COLO668 (cell line): ENCODE measurements at regions not wholly inside any gene's neighbourhood (a gene's known extent, or its start where the extent isn't known, plus 50 kb on each side); places are given as distances from the start of the nearest gene placed in this dataset.
"Not testable (repeated sequence)": the region's sequence is repeated elsewhere in the genome, so short reads cannot be mapped to it uniquely, and the experiment has no call there.

ENCODE experiments used
- DNase-seq: peaks from one replicate; lab custom pipeline; 2025; ENCODE audit not compliant: unreplicated experiment; lab: John Stamatoyannopoulos, UW

DNA sequence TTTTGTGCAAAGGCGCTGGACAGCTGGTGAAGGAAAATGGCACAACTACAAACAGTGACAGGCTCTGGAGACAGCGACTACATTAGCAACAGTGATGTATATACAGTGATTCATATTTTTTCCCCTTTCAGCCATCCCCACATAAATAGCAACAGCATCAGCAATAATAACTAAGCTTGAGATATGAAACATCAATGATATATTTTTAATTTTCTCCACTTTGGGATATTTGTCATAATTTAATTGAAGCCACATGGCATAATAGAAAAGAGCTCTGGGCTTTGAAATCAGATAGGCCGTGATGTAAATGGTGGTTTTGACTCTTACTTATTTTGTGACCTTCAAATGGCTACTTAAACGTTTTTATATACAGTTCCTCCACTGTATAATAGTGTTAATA is 764.3 kb upstream of the PRMT6 start:
- DNase-seq = no peak

DNA sequence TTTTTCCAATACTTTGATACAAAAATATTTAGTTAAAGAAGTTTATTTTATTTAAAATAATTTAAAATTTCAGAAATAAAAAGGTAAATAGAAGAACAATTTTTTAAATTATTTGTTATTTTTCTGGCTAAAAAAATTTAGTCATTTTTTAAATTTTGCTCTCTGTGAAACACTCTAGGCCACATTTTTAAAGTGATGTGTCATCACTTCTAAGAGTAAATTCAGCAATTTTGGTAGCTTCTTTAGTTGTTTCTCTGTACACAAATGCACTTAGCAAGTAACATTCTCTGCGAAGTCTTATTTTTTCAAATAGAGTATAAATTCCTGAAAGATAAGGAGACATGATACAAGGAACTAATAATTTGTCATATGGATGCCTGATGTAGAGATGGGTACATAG is 760.0 kb upstream of the PRMT6 start:
- no peak for DNase-seq

DNA sequence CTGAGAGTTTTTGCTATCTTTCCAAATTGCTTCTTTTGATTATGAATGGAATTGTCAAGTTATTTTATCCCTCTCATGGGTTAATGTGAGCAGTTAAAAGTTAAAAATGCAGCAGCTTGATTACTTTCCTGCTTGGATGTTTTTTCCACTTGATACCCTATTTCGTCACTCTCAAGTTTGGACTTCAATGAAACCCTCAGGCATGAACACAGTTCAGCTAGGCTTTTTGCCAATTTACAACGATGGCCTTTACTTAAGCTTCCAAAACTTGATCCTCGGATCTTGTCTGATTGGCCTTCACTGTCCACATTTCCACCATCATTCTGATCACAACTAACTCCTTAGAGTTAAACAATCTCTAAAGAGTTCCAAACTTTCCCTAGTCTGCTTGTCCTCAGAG is 752.4 kb upstream of the PRMT6 start:
- DNase-seq = no peak

DNA sequence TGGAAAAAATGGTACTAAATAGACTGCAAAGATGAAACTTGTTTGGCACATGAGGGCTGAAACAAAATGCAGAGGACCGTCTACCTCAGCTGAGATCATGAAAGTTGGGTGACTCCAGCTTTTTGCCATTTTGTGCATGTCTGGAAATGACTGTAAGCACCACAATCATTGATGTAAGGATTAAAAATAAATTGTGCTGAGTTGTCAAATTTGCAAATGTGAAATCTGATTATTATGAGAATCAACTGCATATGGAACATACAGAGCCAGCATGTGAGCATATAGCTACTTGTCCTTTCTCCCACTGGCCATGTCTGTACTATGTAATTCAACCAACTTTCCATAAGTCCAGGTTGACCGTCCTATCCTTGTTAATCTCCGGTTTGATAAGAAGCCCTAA is 736.9 kb upstream of the PRMT6 start:
- no peak for DNase-seq

DNA sequence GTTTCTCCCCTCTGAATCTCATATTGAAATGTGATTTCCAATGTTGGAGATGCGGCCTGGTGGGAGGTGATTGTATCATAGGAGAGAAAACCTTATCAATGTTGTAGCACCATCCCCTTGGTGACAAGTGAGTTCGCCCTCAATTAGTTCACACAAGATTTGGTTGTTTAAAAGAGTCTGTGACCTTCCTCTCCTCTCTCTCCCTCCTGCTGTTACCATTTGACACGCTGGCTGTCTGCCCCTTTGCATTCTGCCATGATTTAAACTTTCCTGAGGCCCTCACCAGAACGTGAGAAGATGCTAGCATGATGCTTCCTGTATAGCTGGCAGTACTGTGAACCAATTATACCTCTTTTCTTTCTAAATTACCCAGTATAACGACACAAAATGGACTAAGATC is 730.9 kb upstream of the PRMT6 start:
- DNase-seq = no peak

DNA sequence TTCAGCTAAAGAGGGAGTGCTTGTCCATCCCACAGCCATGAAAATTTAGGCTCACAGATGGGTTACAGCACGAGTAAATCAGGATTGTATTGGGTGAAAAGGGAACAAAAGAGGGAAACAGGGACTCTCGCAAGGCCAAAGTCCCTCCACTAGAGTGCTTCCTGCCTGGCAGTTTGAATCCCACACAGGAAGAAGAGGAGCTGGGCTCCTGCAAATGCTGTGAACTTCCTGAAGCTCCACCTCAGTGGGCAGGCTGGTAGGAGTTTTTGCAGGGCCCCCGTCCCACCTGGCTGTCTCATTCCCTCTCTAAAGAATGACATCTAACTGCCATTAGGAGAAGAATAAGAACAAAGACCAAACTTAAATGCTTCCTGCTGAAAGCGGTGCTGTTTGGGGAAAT is 712.0 kb upstream of the PRMT6 start:
- no peak for DNase-seq

DNA sequence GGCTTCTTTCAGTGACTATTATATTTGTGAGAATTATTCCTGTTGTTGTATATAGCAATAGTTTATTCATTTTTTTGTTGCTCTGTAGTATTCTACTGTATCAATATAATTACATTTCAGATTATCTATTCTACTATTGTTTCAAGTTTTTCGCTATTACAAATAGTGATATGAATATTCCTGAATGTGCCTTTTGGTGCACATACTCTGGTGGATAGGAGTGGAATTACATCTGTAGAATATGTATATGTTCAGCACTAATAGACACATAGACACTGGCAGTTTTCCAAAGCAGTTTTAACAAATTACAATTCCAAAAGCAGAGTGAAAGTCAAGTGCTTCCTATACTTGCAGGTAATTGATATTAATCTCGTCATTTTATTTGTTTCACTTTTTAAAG is 696.2 kb upstream of the PRMT6 start:
- DNase-seq = no peak

DNA sequence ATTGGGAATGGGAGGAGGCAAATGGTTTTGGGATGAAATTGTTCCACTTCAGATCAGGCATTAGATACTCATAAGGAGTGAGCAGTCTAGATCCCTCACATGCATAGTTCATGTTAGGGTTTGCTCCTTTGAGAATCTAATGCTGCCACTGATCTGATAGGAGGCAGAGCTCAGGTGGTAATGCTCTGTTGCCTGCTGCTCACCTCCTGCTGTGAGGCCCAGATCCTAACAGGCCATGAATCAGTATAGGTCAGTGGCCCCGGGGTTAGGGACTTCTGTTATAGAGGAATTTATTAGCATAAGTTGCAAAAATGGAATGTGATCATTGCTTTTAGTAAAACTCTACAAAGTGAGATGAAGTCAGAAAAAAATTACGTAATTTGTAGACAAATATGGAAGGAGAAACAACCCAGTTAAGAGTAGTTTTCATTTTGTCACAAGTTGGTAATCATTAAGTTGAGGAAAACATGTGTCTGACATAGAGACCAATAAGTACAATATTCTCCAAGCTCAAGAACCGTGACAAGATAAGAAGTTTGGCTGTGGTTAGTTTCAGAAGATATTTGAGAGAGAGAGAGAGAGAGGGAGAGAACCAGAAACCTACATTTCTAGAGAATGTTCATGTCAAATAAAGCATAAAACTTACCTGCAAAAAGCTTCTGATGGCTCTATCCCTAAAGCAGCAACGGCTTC is 689.7 kb upstream of the PRMT6 start:
- DNase-seq = no peak

DNA sequence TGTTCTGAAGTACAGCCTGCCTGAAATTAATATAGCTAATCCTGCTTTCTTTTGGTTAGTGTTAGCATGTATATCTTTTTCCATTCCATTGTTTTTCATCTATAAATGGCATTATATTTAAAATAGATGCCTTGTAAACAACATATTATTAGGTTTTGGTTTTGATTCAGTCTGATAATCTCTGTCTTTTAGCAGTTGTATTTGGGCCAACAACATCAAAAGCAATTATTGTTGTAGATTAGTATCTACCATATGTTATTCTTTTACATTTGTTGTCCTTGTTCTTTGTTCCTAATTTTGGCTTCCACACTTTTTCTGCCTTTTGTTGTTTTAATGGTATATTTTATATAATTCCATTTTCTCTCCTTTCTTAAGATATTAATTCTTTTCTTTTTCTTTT is 678.2 kb upstream of the PRMT6 start:
- no peak for DNase-seq

DNA sequence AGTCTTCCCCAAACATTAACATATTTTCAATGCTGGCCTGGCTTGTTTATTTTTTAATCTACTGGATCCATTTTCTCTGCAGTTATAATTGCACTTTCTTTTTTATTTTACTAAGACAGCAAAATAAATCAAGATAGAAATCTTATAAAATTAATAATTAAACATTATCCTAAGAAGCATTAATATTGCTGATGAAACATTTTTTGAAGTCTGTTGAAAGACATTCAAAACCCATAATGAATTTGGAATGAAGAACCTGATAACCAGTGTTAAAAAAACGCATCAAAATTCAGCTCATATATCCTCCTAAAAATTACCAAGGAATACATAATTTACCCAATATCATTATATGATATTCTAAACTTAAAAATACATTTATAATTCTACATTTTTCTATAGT is 675.7 kb upstream of the PRMT6 start:
- DNase-seq = no peak

DNA sequence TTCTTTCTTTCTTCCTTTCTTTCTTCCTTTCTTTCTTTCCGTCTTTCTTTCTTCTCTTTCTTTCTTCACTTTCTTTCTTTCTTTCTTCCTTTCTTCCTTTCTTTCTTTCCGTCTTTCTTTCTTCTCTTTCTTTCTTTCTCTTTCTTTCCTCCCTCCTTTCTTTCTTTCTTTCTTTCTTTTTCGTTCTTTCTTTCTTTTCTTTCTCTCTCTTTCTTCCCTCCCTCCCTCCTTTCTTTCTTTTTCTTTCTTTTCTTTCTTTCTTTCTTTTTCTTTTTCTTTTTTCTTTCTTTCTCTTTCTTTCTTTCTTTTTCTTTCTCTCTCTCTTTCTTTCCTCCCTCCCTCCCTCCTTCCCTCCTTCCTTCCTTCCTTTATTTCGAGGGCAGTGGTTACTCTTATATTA is 667.3 kb upstream of the PRMT6 start:
- not testable (repeated sequence) for DNase-seq

DNA sequence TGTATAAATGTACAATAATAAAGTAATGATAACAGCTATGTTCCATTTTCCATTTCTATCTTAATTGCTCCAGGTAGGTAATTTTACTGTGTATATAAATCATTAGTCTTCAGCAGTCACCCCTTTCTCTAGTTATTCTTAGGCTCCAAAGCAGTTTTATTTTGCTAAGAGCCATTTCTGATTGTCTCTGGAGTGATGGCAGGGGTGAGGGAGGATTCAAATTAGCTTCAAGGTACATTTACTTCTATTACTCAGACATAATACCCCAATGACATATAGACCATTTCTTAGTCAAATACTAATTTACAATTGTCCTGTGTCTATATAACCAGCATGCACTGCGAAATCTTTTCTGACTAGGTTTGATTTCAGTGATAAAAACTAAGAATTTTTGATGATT is 663.4 kb upstream of the PRMT6 start:
- DNase-seq = no peak

DNA sequence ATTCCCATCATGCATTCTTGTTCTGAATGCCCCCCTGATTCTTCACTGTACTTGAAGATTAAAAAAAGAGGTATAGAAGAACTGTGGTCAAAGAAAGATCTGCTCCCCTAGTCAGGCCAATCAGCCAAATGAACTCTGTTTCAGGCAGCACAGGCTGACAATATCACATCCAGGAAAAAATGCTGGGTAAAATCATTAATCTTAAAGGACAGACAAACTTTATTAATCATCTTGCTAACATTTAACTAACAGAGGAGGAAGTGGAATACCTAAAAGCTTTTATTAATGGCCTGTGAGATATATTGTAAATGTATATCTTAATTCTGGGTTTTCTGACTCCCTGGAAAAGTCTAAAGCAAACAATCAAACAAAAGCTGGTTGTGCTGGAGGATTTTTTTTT is 660.5 kb upstream of the PRMT6 start:
- DNase-seq = no peak

DNA sequence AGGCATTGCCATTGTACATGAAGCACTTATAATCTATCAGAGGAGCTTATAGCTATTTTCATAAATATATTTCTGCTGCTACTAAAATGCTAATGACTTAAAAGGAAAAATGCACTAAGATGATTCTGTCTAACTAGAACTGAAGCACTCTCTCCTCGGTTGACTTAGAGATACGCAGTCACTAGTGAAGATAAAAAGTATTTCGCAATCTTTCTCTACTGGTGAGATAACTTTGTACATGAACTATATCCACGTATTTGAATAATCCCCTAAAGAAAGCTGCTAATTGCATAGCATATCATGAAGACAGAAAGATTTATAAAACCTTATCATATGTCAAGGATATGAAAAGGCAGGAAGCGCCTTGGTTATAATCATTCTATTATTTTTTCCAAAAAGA is 658.1 kb upstream of the PRMT6 start:
- no peak for DNase-seq

DNA sequence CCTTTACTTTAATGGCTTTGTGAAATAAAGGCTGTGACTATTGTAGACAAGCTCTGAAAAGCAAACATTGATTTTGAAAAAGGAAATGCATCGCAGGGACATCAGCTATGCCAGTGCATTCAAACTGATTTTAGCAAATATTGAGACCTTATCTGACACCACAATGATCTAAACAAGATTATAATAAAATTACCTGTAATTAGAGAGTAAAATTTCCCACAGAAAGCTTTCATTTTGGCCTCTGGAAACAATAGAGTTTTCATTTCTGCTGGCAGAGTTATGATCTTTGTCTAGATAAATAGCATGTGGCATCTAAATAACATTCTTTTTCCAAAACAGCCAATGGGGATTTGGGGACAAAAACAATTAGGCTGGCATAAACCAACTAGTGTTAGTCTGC is 650.4 kb upstream of the PRMT6 start:
- DNase-seq = no peak

DNA sequence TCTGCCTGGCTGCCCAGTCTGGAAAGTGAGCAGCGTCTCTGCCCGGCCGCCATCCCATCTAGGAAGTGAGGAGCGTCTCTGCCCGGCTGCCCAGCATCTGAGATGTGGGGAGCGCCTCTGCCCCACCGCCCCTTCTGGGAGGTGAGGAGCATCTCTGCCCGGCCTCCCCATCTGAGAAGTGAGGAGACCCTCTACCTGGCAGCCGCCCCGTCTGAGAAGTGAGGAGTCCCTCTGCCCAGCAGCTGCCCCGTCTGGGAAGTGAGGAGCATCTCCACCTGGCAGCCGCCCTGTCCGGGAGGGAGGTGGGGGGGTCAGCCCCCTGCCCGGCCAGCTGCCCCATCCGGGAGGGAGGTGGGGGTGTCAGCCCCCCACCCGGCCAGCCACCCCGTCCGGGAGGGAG is 644.2 kb upstream of the PRMT6 start:
- not testable (repeated sequence) for DNase-seq

DNA sequence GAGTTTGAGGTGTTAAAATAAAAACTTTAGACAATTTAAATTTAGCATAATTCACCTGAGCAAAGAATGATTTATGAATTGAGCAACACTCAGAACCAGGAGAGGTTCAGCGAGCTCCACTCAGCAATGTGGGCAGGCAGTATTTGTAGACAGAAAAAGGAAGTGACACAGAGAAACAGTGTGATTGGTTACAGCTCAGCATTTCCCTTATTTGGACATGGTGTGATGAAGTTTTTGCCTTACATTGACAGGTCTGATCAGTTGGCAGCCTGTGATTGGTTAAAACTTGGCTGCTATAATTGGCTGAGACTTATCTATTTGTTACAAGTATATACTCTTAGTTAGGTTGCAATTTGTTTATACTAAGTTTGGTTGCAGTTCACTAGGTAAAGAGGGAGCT is 621.2 kb upstream of the PRMT6 start:
- DNase-seq = no peak

DNA sequence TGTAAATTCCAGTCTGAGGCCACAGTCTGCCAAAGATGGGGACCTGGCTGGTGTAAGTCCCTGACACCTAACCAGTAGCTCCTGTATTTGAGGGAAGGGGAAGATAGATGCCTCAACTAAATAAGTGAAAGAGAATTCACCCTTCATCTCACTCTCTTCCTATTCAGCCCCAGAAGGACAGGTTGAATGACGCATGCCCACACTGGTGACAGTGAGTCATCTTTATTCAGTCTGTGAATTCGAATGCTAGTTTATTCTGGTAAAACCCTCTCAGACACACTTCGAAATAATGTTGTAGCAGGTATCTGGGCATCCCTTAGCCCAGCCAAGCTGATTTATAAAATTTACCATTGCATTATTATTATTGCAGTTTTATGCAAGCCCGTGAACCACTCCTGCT is 617.0 kb upstream of the PRMT6 start:
- DNase-seq = no peak

DNA sequence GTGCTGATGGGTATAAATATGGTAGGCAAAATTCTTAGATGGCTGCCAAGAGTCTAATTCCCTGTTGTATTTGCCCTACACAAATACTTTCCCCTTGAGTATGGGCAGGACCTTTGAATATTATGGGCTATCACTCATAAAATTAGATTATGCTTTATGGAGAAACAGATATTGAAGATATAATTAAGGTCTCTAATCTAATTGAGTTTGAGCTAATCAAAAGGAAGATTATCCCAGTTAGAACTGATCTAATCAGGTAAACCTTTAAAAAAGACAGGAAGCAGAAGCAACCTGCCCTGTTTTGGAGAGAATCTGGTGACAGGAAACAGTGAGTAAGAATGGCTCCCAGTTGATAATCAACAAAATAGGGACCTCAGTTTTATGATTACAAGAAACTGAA is 609.0 kb upstream of the PRMT6 start:
- no peak for DNase-seq

DNA sequence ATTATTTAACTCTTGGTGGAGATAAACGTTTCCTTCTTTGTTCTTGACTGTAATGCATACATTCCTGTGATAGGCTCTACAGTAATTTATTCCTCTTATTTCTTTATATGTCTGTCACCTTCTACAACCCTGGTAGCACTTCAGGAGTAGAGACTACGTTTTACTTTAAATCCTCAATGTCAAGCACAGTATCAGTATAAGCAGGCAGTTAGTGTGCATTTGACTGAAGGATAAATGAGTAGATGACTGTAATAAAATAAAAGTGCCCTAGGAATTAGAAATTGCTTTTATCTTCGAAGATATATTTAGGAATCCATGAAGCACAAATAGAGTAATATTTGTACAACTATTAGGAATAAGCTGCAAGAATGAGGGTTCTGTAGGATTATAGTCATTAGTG is 599.6 kb upstream of the PRMT6 start:
- DNase-seq = no peak

DNA sequence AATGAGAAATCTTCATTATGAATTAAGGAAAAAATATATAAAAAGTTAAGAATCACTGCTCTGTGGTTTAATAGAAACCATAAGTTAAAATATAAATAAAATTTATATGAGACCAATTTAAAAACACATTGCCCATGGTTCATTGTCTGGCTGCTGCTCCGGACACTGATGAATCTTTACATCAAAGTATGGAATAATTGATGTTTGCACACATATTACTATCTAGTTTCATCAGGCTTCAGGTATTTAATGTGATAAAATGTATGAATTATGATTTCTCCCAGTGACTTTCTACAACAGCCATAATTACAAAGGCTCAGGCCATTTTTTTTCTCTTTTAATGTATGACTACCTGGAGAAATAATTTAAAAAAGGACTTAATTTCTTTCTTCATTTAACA is 599.1 kb upstream of the PRMT6 start:
- DNase-seq = no peak

DNA sequence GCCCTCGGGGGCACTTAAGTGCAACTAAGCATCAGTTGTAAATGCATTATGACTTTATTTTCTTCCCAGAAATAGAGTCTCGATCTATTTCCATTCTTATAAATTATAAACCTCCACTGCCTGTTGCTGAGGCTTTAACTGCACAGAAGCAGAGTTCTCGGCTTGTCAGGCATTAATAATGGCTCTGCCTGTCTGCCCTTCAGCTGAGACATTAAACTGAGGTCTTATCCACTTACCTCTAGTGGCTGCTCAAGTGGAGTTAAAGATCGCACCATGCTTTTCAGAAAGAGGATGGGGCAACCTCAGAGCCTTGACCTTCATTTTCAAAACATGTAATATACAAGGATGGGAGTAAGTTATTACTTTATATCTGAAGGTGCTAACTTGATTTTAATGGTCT is 597.6 kb upstream of the PRMT6 start:
- no peak for DNase-seq

DNA sequence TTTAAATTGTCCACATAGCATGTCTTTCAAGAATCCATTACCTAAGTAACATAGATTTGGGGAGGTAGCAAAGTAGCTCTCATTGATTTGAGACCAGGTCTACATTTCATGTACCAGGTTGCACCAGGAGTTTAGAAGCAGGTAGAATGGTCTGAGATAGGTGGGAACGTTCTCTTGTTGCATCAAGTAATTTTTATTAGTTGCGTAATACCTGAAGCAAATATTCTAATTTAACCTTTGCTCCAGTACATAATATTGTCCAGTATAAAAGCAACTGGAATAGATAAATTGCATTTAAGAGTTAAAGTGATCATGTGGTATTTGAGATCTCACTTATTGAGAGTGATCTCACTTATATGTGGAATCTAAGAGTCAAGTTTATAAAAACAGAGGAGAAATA is 597.1 kb upstream of the PRMT6 start:
- DNase-seq = no peak

DNA sequence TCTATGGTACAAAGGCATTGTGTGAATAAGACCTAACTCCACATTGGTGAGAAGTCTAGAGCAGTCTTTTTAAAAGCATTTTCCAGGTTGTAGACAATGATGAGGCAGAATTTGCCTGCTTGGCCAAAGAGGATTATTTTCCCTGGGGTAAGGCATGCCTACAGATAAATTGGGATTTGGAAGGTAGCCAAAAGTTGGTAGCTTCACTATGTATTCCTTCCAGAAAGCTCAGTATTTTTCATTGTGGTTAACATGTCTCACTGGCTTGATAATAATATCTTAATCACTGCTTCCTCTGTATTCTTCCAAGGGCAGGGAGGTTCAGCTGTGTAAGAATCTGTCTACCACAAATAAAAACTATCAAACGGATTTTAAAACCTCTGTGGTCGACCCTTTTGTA is 590.8 kb upstream of the PRMT6 start:
- DNase-seq = no peak
